ENCODE measurements at regions not wholly inside any gene's neighbourhood (a gene's known extent, or its start where the extent isn't known, plus 50 kb on each side); places are given as distances from the start of the nearest gene placed in this dataset.
"Not testable (repeated sequence)": the region's sequence is repeated elsewhere in the genome, so short reads cannot be mapped to it uniquely, and the experiment has no call there.

GRCh38 chr11:72525466-72525865 lies 91.1 kb upstream of the CLPB start:
- H3K4me3 ChIP-seq (ENCODE audit: low read depth in 1 of 2, low read length in 2 of 2): no peak overlapping the region
- H3K27me3 ChIP-seq (ENCODE audit: low read depth, low read length): no peaks in the 10 kb centered on the region
- H3K9me3 ChIP-seq (ENCODE audit: control insufficient read depth in 1 of 2, low read length in 2 of 2): no peaks in the 10 kb centered on the region
- no peaks in the 10 kb centered on the region for H3K4me1 ChIP-seq (ENCODE audit: control insufficient read depth in 1 of 2, insufficient read depth in 2 of 2, low read length in 2 of 2)
- no peak overlapping the region for H3K27ac ChIP-seq (ENCODE audit: low read length)
- no peaks in the 10 kb centered on the region for H3K36me3 ChIP-seq (ENCODE audit: control insufficient read depth in 1 of 2, insufficient read depth in 2 of 2, low read length in 2 of 2)

- H3K27me3 ChIP-seq (ENCODE audit: low read depth, low read length): no peaks in the 10 kb centered on the region
- peaks cover 2% of the 10 kb centered on the region in 2 donors for H3K4me1 ChIP-seq (ENCODE audit: control insufficient read depth in 1 of 2, insufficient read depth in 2 of 2, low read length in 2 of 2)
- H3K4me3 ChIP-seq (ENCODE audit: low read depth in 1 of 2, low read length in 2 of 2): no peak overlapping the region
- H3K9me3 ChIP-seq (ENCODE audit: control insufficient read depth in 1 of 2, low read length in 2 of 2): no peaks in the 10 kb centered on the region
- H3K36me3 ChIP-seq (ENCODE audit: control insufficient read depth in 1 of 2, insufficient read depth in 2 of 2, low read length in 2 of 2): no peaks in the 10 kb centered on the region
- H3K27ac ChIP-seq (ENCODE audit: low read length): no peak overlapping the region
These were observed 90.4 kb upstream of the CLPB start for GRCh38 chr11:72524711-72525110.

- Histone ChIP-seq H3K27me3 (ENCODE audit: low read depth, low read length) (no peaks in the 10 kb centered on the region), H3K27ac (ENCODE audit: low read length) (no peak overlapping the region), H3K36me3 (ENCODE audit: control insufficient read depth in 1 of 2, insufficient read depth in 2 of 2, low read length in 2 of 2) (no peaks in the 10 kb centered on the region), H3K4me1 (ENCODE audit: control insufficient read depth in 1 of 2, insufficient read depth in 2 of 2, low read length in 2 of 2) (peaks cover 4 to 6% of the 10 kb centered on the region in 2 donors), H3K4me3 (ENCODE audit: low read depth in 1 of 2, low read length in 2 of 2) (no peak overlapping the region), H3K9me3 (ENCODE audit: control insufficient read depth in 1 of 2, low read length in 2 of 2) (no peaks in the 10 kb centered on the region)
These were observed 89.7 kb upstream of the CLPB start for GRCh38 chr11:72523991-72524390.

DNA sequence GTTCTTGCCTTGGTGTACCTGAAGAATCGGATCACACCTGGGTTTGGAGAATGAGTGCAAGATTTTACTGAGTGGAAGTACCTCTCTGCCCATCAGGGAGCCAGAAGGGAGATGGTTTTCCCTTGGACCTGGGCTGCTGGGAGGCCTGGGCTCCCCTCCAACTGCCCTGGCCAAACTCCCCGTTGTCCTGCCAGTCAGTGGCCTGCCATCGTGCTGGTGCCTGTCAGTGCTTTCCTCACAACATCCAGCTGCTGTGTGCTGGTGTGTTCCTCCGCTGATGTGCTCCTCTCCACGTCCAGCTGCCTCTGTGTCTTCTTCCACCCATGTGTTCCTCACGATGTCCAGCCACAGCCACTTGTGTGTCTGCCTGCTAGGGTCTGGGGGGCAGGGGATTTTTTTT lies 87.9 kb upstream of the CLPB start:
- no peaks in the 10 kb centered on the region for H3K27me3 ChIP-seq (ENCODE audit: low read depth, low read length)
- H3K36me3 ChIP-seq (ENCODE audit: control insufficient read depth in 1 of 2, insufficient read depth in 2 of 2, low read length in 2 of 2): no peaks in the 10 kb centered on the region
- H3K27ac ChIP-seq (ENCODE audit: low read length): no peak overlapping the region
- H3K4me1 ChIP-seq (ENCODE audit: control insufficient read depth in 1 of 2, insufficient read depth in 2 of 2, low read length in 2 of 2): peaks cover 4 to 6% of the 10 kb centered on the region in 2 donors
- no peak overlapping the region for H3K4me3 ChIP-seq (ENCODE audit: low read depth in 1 of 2, low read length in 2 of 2)
- H3K9me3 ChIP-seq (ENCODE audit: control insufficient read depth in 1 of 2, low read length in 2 of 2): no peaks in the 10 kb centered on the region

GRCh38 chr11:72521664-72522063 lies 87.3 kb upstream of the CLPB start:
- Histone ChIP-seq H3K27ac (ENCODE audit: low read length) (no peak overlapping the region), H3K9me3 (ENCODE audit: control insufficient read depth in 1 of 2, low read length in 2 of 2) (no peaks in the 10 kb centered on the region), H3K4me3 (ENCODE audit: low read depth in 1 of 2, low read length in 2 of 2) (no peak overlapping the region), H3K4me1 (ENCODE audit: control insufficient read depth in 1 of 2, insufficient read depth in 2 of 2, low read length in 2 of 2) (peaks cover 4 to 6% of the 10 kb centered on the region in 2 donors), H3K27me3 (ENCODE audit: low read depth, low read length) (no peaks in the 10 kb centered on the region), H3K36me3 (ENCODE audit: control insufficient read depth in 1 of 2, insufficient read depth in 2 of 2, low read length in 2 of 2) (no peaks in the 10 kb centered on the region)

DNA sequence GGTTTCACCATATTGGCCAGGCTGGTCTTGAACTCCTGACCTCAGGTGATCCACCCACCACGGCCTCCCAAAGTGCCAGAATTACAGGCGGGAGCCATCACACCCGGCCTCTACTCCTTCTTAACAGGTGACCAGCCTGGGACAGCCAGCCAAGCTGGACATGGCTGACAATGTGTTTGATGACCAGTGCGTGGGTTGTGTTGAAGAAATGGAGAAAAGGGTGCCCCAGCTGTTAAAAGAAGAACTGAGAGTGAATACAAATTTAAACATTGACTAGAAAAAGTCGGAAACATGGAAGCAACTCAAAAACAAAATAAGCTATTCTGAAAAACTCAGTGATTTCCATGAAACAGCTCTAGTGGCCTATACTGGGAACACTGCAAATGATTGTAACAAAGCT lies 86.5 kb upstream of the CLPB start:
- Histone ChIP-seq H3K27me3 (ENCODE audit: low read depth, low read length) (no peaks in the 10 kb centered on the region), H3K36me3 (ENCODE audit: control insufficient read depth in 1 of 2, insufficient read depth in 2 of 2, low read length in 2 of 2) (no peaks in the 10 kb centered on the region), H3K9me3 (ENCODE audit: control insufficient read depth in 1 of 2, low read length in 2 of 2) (no peaks in the 10 kb centered on the region), H3K4me1 (ENCODE audit: control insufficient read depth in 1 of 2, insufficient read depth in 2 of 2, low read length in 2 of 2) (peaks cover 4 to 6% of the 10 kb centered on the region in 2 donors), H3K27ac (ENCODE audit: low read length) (no peak overlapping the region), H3K4me3 (ENCODE audit: low read depth in 1 of 2, low read length in 2 of 2) (no peak overlapping the region)

- H3K4me3 ChIP-seq (ENCODE audit: low read depth in 1 of 2, low read length in 2 of 2): peak overlapping the region; percentile 56 to 68
- not testable (repeated sequence) for H3K27ac ChIP-seq (ENCODE audit: low read length); H3K9me3 ChIP-seq (ENCODE audit: control insufficient read depth in 1 of 2, low read length in 2 of 2)
These were observed 85.6 kb upstream of the CLPB start for GRCh38 chr11:72519882-72520281.

DNA sequence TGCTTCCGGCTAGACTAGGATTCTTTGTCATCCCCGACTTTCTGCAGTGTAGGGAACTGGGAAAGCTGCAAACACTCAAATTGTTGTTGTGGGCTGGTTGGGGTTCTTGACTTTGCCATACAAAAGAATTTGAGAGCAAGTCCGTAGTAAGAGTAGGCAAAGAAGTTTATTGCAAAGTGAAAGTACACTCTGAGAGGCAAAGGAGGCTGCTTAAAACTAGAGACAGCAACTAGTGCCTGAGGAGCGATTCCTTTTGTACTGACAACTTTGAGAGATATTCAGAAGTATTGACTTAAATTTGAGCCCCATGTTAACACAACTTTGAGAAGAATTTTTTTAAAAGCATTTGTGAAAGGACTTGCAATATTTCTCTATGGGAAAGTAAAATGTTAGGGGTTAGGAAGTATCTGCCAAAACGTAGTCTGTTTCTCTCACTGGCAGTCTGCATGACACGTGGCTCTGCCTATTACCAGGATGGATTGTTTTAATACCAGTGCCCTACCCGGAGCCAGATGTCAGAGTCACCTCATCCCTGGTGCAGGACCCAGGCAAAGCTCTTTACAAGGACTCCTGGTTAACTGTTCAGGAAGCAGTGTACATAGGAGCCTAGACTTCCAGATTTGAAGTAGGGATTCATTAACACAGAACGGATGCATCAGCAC lies 85.0 kb upstream of the CLPB start:
- Histone ChIP-seq H3K9me3 (ENCODE audit: control insufficient read depth in 1 of 2, low read length in 2 of 2) (peaks cover 0 to 2% of the 10 kb centered on the region in 2 donors), H3K4me1 (ENCODE audit: control insufficient read depth in 1 of 2, insufficient read depth in 2 of 2, low read length in 2 of 2) (peaks cover 4 to 6% of the 10 kb centered on the region in 2 donors), H3K27me3 (ENCODE audit: low read depth, low read length) (no peaks in the 10 kb centered on the region), H3K27ac (ENCODE audit: low read length) (peak overlapping the region; percentile 51), H3K4me3 (ENCODE audit: low read depth in 1 of 2, low read length in 2 of 2) (peak overlapping the region; percentile 56 to 68), H3K36me3 (ENCODE audit: control insufficient read depth in 1 of 2, insufficient read depth in 2 of 2, low read length in 2 of 2) (no peaks in the 10 kb centered on the region)

More at GRCh38 chr11:72519882-72520281, 85.6 kb upstream of the CLPB start:
- H3K27me3 ChIP-seq (ENCODE audit: low read depth, low read length); H3K36me3 ChIP-seq (ENCODE audit: control insufficient read depth in 1 of 2, insufficient read depth in 2 of 2, low read length in 2 of 2); H3K4me1 ChIP-seq (ENCODE audit: control insufficient read depth in 1 of 2, insufficient read depth in 2 of 2, low read length in 2 of 2): not testable (repeated sequence)

GRCh38 chr11:72514331-72514730 lies 80.0 kb upstream of the CLPB start:
- no peak overlapping the region for H3K4me3 ChIP-seq (ENCODE audit: low read depth in 1 of 2, low read length in 2 of 2)
- no peak overlapping the region for H3K27ac ChIP-seq (ENCODE audit: low read length)
- H3K27me3 ChIP-seq (ENCODE audit: low read depth, low read length): no peaks in the 10 kb centered on the region
- H3K4me1 ChIP-seq (ENCODE audit: control insufficient read depth in 1 of 2, insufficient read depth in 2 of 2, low read length in 2 of 2): peaks cover 0 to under 1% of the 10 kb centered on the region in 2 donors
- peaks cover 8 to 16% of the 10 kb centered on the region in 2 donors for H3K9me3 ChIP-seq (ENCODE audit: control insufficient read depth in 1 of 2, low read length in 2 of 2)
- H3K36me3 ChIP-seq (ENCODE audit: control insufficient read depth in 1 of 2, insufficient read depth in 2 of 2, low read length in 2 of 2): no peaks in the 10 kb centered on the region

DNA sequence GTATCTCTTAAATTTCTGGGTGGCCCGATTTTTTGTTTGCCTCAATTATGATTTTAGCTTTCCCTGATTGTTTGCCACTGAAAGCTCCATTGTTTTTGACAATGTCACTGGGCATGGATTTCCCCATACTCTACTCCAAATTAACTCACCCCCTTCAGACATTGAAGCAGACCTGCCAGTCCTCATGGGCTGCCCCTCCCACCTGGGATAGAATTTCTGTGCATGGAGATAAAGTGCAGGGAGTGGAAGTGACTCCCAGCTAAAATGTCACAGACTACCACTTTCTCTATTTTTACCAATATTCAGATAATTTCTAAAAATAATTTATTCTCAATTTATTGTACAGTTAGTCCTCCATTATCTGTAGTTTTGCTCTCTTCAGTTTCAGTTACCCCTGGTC lies 79.1 kb upstream of the CLPB start:
- no peaks in the 10 kb centered on the region for H3K36me3 ChIP-seq (ENCODE audit: control insufficient read depth in 1 of 2, insufficient read depth in 2 of 2, low read length in 2 of 2)
- no peaks in the 10 kb centered on the region for H3K4me1 ChIP-seq (ENCODE audit: control insufficient read depth in 1 of 2, insufficient read depth in 2 of 2, low read length in 2 of 2)
- H3K27ac ChIP-seq (ENCODE audit: low read length): no peak overlapping the region
- H3K4me3 ChIP-seq (ENCODE audit: low read depth in 1 of 2, low read length in 2 of 2): no peak overlapping the region
- H3K9me3 ChIP-seq (ENCODE audit: control insufficient read depth in 1 of 2, low read length in 2 of 2): peaks cover 8 to 21% of the 10 kb centered on the region in 2 donors
- no peaks in the 10 kb centered on the region for H3K27me3 ChIP-seq (ENCODE audit: low read depth, low read length)

- Histone ChIP-seq H3K27me3 (ENCODE audit: low read depth, low read length) (no peaks in the 10 kb centered on the region), H3K9me3 (ENCODE audit: control insufficient read depth in 1 of 2, low read length in 2 of 2) (peaks cover 8 to 25% of the 10 kb centered on the region in 2 donors)
These were observed 78.6 kb upstream of the CLPB start for GRCh38 chr11:72512956-72513355.

More at GRCh38 chr11:72512956-72513355, 78.6 kb upstream of the CLPB start:
- Histone ChIP-seq H3K36me3 (ENCODE audit: control insufficient read depth in 1 of 2, insufficient read depth in 2 of 2, low read length in 2 of 2) (no peaks in the 10 kb centered on the region), H3K4me1 (ENCODE audit: control insufficient read depth in 1 of 2, insufficient read depth in 2 of 2, low read length in 2 of 2) (no peaks in the 10 kb centered on the region), H3K4me3 (ENCODE audit: low read depth in 1 of 2, low read length in 2 of 2) (no peak overlapping the region), H3K27ac (ENCODE audit: low read length) (no peak overlapping the region)
